ENCODE measurements at regions not wholly inside any gene's neighbourhood (a gene's known extent, or its start where the extent isn't known, plus 50 kb on each side); places are given as distances from the start of the nearest gene placed in this dataset.

DNA sequence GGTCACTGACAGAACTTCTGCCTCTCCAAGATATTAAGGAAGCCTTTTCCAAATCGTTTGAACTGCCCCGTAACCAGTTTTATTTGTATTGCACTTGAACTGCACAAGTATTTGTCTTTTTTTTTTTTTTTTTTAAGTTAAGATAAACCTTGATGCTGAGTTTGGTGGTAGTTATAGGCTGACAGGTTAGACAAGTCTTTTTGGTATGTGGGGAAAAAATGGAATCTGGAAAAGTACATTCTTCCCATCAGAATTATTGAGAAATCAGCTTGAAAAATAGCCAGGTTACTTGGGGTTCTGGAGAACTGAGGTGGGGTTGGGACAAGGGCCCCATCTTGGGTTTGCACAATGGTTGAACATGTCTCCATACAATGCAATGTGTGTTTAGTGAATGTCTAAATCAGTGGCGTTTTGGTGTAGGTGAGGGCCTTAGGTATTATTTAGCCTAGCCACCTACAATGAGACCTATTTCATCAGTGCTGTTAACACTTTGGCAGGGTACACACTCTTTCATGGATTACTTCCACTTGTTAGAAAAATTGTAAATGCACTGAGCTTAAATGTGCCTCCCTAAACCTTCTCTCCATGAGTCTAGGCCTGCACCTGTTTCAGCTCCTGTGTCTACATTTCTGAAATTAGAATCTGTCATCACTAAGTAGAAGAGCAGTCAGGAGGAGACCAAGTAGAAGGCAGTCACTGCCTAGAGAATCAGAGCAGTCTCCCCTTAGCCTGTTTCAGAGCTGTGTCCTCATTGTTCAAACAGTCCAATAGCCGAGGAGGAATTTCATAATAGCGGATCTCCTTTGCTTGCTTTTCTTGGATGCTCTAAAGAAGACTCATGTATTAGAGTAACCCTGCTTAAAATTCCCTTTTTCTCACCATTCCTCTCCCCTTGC, 140.0 kb upstream of the HMHB1 start:
- Mint-ChIP-seq H3K4me3 (no peak overlapping the region), H3K9me3 (peaks cover 14% of the 10 kb centered on the region), H3K4me1 (peaks cover 5% of the 10 kb centered on the region), H3K27ac (no peak overlapping the region), H3K27me3 (ENCODE audit: low read depth) (no peaks in the 10 kb centered on the region), H3K36me3 (no peaks in the 10 kb centered on the region)
- no peak for DNase-seq (ENCODE audit: low spot score)
- CTCF ChIA-PET = no interaction called here
- ATAC-seq = no peak
- no peak for TF ChIP-seq SP1 (CRISPR knock-in tag; conservative IDR thresholded peaks at IDR 0.05)
- TF ChIP-seq, protein P1, sequence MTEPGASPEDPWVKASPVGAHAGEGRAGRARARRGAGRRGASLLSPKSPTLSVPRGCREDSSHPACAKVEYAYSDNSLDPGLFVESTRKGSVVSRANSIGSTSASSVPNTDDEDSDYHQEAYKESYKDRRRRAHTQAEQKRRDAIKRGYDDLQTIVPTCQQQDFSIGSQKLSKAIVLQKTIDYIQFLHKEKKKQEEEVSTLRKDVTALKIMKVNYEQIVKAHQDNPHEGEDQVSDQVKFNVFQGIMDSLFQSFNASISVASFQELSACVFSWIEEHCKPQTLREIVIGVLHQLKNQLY (CRISPR knock-in tag; IDR thresholded peaks at IDR 0.05) = no peak
- no peak for TF ChIP-seq OVOL2 (CRISPR knock-in tag; IDR thresholded peaks at IDR 0.05; ENCODE audit: borderline replicate concordance)
- no peak for TF ChIP-seq ZNF396 (CRISPR knock-in tag; IDR thresholded peaks at IDR 0.05; ENCODE audit: borderline replicate concordance)
- TF ChIP-seq NR3C1 (CRISPR knock-in tag; conservative IDR thresholded peaks at IDR 0.05; ENCODE audit: low read depth) = no peak
- no peak for TF ChIP-seq ZBTB21 (CRISPR knock-in tag; IDR thresholded peaks at IDR 0.05; ENCODE audit: borderline replicate concordance)
- TF ChIP-seq, protein P2, sequence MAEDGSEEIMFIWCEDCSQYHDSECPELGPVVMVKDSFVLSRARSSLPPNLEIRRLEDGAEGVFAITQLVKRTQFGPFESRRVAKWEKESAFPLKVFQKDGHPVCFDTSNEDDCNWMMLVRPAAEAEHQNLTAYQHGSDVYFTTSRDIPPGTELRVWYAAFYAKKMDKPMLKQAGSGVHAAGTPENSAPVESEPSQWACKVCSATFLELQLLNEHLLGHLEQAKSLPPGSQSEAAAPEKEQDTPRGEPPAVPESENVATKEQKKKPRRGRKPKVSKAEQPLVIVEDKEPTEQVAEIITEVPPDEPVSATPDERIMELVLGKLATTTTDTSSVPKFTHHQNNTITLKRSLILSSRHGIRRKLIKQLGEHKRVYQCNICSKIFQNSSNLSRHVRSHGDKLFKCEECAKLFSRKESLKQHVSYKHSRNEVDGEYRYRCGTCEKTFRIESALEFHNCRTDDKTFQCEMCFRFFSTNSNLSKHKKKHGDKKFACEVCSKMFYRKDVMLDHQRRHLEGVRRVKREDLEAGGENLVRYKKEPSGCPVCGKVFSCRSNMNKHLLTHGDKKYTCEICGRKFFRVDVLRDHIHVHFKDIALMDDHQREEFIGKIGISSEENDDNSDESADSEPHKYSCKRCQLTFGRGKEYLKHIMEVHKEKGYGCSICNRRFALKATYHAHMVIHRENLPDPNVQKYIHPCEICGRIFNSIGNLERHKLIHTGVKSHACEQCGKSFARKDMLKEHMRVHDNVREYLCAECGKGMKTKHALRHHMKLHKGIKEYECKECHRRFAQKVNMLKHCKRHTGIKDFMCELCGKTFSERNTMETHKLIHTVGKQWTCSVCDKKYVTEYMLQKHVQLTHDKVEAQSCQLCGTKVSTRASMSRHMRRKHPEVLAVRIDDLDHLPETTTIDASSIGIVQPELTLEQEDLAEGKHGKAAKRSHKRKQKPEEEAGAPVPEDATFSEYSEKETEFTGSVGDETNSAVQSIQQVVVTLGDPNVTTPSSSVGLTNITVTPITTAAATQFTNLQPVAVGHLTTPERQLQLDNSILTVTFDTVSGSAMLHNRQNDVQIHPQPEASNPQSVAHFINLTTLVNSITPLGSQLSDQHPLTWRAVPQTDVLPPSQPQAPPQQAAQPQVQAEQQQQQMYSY (CRISPR knock-in tag; IDR thresholded peaks at IDR 0.05) = no peak
- no peak for TF ChIP-seq GABPB1 (CRISPR knock-in tag; IDR thresholded peaks at IDR 0.05)
- TF ChIP-seq ESRRA (CRISPR knock-in tag; IDR thresholded peaks at IDR 0.05; ENCODE audit: borderline replicate concordance) = no peak
- TF ChIP-seq, protein P3, sequence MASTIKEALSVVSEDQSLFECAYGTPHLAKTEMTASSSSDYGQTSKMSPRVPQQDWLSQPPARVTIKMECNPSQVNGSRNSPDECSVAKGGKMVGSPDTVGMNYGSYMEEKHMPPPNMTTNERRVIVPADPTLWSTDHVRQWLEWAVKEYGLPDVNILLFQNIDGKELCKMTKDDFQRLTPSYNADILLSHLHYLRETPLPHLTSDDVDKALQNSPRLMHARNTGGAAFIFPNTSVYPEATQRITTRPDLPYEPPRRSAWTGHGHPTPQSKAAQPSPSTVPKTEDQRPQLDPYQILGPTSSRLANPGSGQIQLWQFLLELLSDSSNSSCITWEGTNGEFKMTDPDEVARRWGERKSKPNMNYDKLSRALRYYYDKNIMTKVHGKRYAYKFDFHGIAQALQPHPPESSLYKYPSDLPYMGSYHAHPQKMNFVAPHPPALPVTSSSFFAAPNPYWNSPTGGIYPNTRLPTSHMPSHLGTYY (CRISPR knock-in tag; IDR thresholded peaks at IDR 0.05) = no peak
- TF ChIP-seq, protein P4, sequence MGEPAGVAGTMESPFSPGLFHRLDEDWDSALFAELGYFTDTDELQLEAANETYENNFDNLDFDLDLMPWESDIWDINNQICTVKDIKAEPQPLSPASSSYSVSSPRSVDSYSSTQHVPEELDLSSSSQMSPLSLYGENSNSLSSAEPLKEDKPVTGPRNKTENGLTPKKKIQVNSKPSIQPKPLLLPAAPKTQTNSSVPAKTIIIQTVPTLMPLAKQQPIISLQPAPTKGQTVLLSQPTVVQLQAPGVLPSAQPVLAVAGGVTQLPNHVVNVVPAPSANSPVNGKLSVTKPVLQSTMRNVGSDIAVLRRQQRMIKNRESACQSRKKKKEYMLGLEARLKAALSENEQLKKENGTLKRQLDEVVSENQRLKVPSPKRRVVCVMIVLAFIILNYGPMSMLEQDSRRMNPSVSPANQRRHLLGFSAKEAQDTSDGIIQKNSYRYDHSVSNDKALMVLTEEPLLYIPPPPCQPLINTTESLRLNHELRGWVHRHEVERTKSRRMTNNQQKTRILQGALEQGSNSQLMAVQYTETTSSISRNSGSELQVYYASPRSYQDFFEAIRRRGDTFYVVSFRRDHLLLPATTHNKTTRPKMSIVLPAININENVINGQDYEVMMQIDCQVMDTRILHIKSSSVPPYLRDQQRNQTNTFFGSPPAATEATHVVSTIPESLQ (CRISPR knock-in tag; IDR thresholded peaks at IDR 0.05) = no peak
- no peak for TF ChIP-seq SMAD3 (CRISPR knock-in tag; IDR thresholded peaks at IDR 0.05; ENCODE audit: borderline replicate concordance)
- no peak for TF ChIP-seq GTF2I (CRISPR knock-in tag; conservative IDR thresholded peaks at IDR 0.05)
- TF ChIP-seq, protein P5, sequence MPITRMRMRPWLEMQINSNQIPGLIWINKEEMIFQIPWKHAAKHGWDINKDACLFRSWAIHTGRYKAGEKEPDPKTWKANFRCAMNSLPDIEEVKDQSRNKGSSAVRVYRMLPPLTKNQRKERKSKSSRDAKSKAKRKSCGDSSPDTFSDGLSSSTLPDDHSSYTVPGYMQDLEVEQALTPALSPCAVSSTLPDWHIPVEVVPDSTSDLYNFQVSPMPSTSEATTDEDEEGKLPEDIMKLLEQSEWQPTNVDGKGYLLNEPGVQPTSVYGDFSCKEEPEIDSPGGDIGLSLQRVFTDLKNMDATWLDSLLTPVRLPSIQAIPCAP (CRISPR knock-in tag; IDR thresholded peaks at IDR 0.05) = no peak
- no peak for TF ChIP-seq FOXP1 (CRISPR knock-in tag; IDR thresholded peaks at IDR 0.05; ENCODE audit: borderline replicate concordance)
- TF ChIP-seq MYBL2 (CRISPR knock-in tag; IDR thresholded peaks at IDR 0.05) = no peak
- POLR2A ChIA-PET = no interaction called here

DNA sequence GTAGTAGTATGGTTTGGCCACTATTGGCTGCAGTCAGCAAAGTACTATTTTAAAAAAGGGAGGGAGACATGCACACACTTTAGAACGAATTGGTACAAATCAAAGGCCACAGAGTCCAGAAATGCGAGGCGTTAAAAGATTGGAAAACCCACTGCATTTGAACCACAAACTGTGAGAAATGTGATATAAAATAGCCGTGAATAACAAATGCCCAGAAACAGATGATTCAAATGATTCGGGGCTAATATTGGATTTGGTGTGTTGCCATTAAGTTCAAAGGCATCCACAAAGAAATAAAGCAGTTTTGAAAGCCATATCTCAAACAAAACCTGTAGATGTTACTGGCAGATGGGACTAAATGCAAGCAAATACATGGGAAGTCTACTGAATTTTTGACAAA, 140.9 kb upstream of the HMHB1 start:
- Mint-ChIP-seq H3K27ac (no peak overlapping the region), H3K4me3 (no peak overlapping the region), H3K4me1 (peaks cover 5% of the 10 kb centered on the region), H3K27me3 (ENCODE audit: low read depth) (no peaks in the 10 kb centered on the region), H3K36me3 (no peaks in the 10 kb centered on the region), H3K9me3 (peaks cover 14% of the 10 kb centered on the region)
- DNase-seq (ENCODE audit: low spot score) (no peak), ATAC-seq (no peak)
- POLR2A ChIA-PET = no interaction called here
- TF ChIP-seq, protein P6, sequence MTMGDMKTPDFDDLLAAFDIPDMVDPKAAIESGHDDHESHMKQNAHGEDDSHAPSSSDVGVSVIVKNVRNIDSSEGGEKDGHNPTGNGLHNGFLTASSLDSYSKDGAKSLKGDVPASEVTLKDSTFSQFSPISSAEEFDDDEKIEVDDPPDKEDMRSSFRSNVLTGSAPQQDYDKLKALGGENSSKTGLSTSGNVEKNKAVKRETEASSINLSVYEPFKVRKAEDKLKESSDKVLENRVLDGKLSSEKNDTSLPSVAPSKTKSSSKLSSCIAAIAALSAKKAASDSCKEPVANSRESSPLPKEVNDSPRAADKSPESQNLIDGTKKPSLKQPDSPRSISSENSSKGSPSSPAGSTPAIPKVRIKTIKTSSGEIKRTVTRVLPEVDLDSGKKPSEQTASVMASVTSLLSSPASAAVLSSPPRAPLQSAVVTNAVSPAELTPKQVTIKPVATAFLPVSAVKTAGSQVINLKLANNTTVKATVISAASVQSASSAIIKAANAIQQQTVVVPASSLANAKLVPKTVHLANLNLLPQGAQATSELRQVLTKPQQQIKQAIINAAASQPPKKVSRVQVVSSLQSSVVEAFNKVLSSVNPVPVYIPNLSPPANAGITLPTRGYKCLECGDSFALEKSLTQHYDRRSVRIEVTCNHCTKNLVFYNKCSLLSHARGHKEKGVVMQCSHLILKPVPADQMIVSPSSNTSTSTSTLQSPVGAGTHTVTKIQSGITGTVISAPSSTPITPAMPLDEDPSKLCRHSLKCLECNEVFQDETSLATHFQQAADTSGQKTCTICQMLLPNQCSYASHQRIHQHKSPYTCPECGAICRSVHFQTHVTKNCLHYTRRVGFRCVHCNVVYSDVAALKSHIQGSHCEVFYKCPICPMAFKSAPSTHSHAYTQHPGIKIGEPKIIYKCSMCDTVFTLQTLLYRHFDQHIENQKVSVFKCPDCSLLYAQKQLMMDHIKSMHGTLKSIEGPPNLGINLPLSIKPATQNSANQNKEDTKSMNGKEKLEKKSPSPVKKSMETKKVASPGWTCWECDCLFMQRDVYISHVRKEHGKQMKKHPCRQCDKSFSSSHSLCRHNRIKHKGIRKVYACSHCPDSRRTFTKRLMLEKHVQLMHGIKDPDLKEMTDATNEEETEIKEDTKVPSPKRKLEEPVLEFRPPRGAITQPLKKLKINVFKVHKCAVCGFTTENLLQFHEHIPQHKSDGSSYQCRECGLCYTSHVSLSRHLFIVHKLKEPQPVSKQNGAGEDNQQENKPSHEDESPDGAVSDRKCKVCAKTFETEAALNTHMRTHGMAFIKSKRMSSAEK (CRISPR knock-in tag; IDR thresholded peaks at IDR 0.05; ENCODE audit: borderline replicate concordance) = no peak
- TF ChIP-seq NR2C2 (CRISPR knock-in tag; IDR thresholded peaks at IDR 0.05) = no peak
- no peak for TF ChIP-seq CREM (CRISPR knock-in tag; IDR thresholded peaks at IDR 0.05)
- no peak for TF ChIP-seq CREB1 (CRISPR knock-in tag; IDR thresholded peaks at IDR 0.05)
- TF ChIP-seq ZNF416 (CRISPR knock-in tag; IDR thresholded peaks at IDR 0.05) = no peak
- no peak for TF ChIP-seq TCF7 (CRISPR knock-in tag; IDR thresholded peaks at IDR 0.05; ENCODE audit: low read depth)
- no peak for TF ChIP-seq SOX15 (CRISPR knock-in tag; IDR thresholded peaks at IDR 0.05)
- CTCF ChIA-PET = no interaction called here
